OCI-LY7 (cell line): ENCODE measurements at regions not wholly inside any gene's neighbourhood (a gene's known extent, or its start where the extent isn't known, plus 50 kb on each side); places are given as distances from the start of the nearest gene placed in this dataset.

ENCODE experiments used
- EZH2phosphoT487 ChIP-seq: fragments of 200-600 bp; sonication (generic); IDR thresholded peaks from 2 replicates; pipeline ENCODE4 v1.6.1; 2018; ENCODE audit warnings: low read depth, borderline replicate concordance, mild to moderate bottlenecking, mixed run types, antibody characterized with exemption, low read length, moderate library complexity, mixed read lengths
- TF ChIP-seq, protein P1 (sequence below): fragments of 200-600 bp; sonication (generic); conservative IDR thresholded peaks from 2 replicates; pipeline ENCODE4 v1.5.1; 2014; ENCODE audit warnings: mild to moderate bottlenecking, antibody characterized with exemption, low read length, moderate library complexity, mixed read lengths

- TF ChIP-seq, protein P1, sequence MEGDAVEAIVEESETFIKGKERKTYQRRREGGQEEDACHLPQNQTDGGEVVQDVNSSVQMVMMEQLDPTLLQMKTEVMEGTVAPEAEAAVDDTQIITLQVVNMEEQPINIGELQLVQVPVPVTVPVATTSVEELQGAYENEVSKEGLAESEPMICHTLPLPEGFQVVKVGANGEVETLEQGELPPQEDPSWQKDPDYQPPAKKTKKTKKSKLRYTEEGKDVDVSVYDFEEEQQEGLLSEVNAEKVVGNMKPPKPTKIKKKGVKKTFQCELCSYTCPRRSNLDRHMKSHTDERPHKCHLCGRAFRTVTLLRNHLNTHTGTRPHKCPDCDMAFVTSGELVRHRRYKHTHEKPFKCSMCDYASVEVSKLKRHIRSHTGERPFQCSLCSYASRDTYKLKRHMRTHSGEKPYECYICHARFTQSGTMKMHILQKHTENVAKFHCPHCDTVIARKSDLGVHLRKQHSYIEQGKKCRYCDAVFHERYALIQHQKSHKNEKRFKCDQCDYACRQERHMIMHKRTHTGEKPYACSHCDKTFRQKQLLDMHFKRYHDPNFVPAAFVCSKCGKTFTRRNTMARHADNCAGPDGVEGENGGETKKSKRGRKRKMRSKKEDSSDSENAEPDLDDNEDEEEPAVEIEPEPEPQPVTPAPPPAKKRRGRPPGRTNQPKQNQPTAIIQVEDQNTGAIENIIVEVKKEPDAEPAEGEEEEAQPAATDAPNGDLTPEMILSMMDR, result no peak
- no peak for TF ChIP-seq EZH2phosphoT487
These were observed 245.4 kb upstream of the TUT7 start for GRCh38 chr9:86599561-86599960.
